ENCODE measurements at regions not wholly inside any gene's neighbourhood (a gene's known extent, or its start where the extent isn't known, plus 50 kb on each side); places are given as distances from the start of the nearest gene placed in this dataset.

GRCh38 chr7:18241543-18242231 lies 214.0 kb upstream of the PRPS1L1 start:
- no peaks in the 10 kb centered on the region for H3K4me1 ChIP-seq
- H3K9me3 ChIP-seq = 0 out of 3 replicates have a peak, but pooled peaks cover 5% of the 10 kb centered on the region
- ChIA-PET CTCF (no interaction called here), POLR2A (no interaction called here)
- FAIRE-seq = no peak
- no peak for TF ChIP-seq USF2 (IDR thresholded peaks at IDR 0.05)
- no peak for TF ChIP-seq CHD2 (IDR thresholded peaks at IDR 0.05; ENCODE audit: low read length, partially characterized antibody)
- no peak for TF ChIP-seq PHF8 (IDR thresholded peaks at IDR 0.05; ENCODE audit: borderline replicate concordance, low read depth)
- TF ChIP-seq HOXA7 (CRISPR knock-in tag; IDR thresholded peaks at IDR 0.05) = no peak
- no peak for TF ChIP-seq CBX2 (IDR thresholded peaks at IDR 0.05; ENCODE audit: borderline replicate concordance, low read depth)
- no peak for TF ChIP-seq TP53 (CRISPR knock-in tag; IDR thresholded peaks at IDR 0.05)
- no peak for TF ChIP-seq HOXB13 (CRISPR knock-in tag; IDR thresholded peaks at IDR 0.05; ENCODE audit: low read depth)
- no peak for TF ChIP-seq JUN (IDR thresholded peaks at IDR 0.05)
- no peak for TF ChIP-seq KDM5A (IDR thresholded peaks at IDR 0.05)
- no peak for TF ChIP-seq EP300 (IDR thresholded peaks at IDR 0.05)
- no peak for TF ChIP-seq ZNF302 (CRISPR knock-in tag; IDR thresholded peaks at IDR 0.05)
- TF ChIP-seq POLR2A (IDR thresholded peaks at IDR 0.05; ENCODE audit: low read length) = no peak
- no peak for TF ChIP-seq RARB (CRISPR knock-in tag; IDR thresholded peaks at IDR 0.05)
- no peak for TF ChIP-seq GATA3 (IDR thresholded peaks at IDR 0.05; ENCODE audit: borderline replicate concordance)
- no peak overlapping the region for H3K4me3 ChIP-seq
- no peak overlapping the region for H3K4me2 ChIP-seq
- WGBS (ENCODE audit: missing lambda C conversion rate) = 14% methylated on average over 3 of the region's 3 CpGs
- DNase-seq (ENCODE audit: low read depth in 1 of 2, low spot score in 1 of 2) = no peak
- no peak overlapping the region for H3K27ac ChIP-seq
- no peak; a peak in 1 of 6 replicates for ATAC-seq

GRCh38 chr7:18243731-18244130 lies 216.1 kb upstream of the PRPS1L1 start:
- no peak overlapping the region for H3K4me2 ChIP-seq
- H3K27ac ChIP-seq = no peak overlapping the region
- POLR2A ChIA-PET = no interaction called here
- FAIRE-seq = no peak
- no peak overlapping the region for H3K4me3 ChIP-seq
- no peak for DNase-seq (ENCODE audit: low read depth in 1 of 2, low spot score in 1 of 2)
- no peak for ATAC-seq
- CTCF ChIA-PET = no interaction called here
- WGBS (ENCODE audit: missing lambda C conversion rate) = 27% methylated on average over 3 of the region's 3 CpGs
- TF ChIP-seq EP300 (IDR thresholded peaks at IDR 0.05) = no peak
- no peak for TF ChIP-seq FOSL2 (IDR thresholded peaks at IDR 0.05)
- TF ChIP-seq FOSL2 (CRISPR knock-in tag; IDR thresholded peaks at IDR 0.05) = no peak
- no peak for TF ChIP-seq REST (IDR thresholded peaks at IDR 0.05)
- TF ChIP-seq EHF (CRISPR knock-in tag; IDR thresholded peaks at IDR 0.05) = no peak
- TF ChIP-seq POLR2AphosphoS2 (conservative IDR thresholded peaks at IDR 0.05; ENCODE audit: low read length) = no peak
- TF ChIP-seq HMGXB4 (CRISPR knock-in tag; IDR thresholded peaks at IDR 0.05; ENCODE audit: borderline replicate concordance) = no peak
- no peak for TF ChIP-seq TP53 (CRISPR knock-in tag; IDR thresholded peaks at IDR 0.05)
- no peak for TF ChIP-seq CHD2 (IDR thresholded peaks at IDR 0.05; ENCODE audit: low read length, partially characterized antibody)
- no peak for TF ChIP-seq KDM5A (IDR thresholded peaks at IDR 0.05)
- TF ChIP-seq PHF8 (IDR thresholded peaks at IDR 0.05; ENCODE audit: borderline replicate concordance, low read depth) = no peak
- TF ChIP-seq NPAS2 (CRISPR knock-in tag; IDR thresholded peaks at IDR 0.05; ENCODE audit: borderline replicate concordance) = no peak
- no peak for TF ChIP-seq MYC (IDR thresholded peaks at IDR 0.05; ENCODE audit: borderline replicate concordance, low read length)
- TF ChIP-seq JUN (IDR thresholded peaks at IDR 0.05) = no peak
- no peak for TF ChIP-seq ZNF302 (CRISPR knock-in tag; IDR thresholded peaks at IDR 0.05)
- no peak for TF ChIP-seq MAZ (IDR thresholded peaks at IDR 0.05; ENCODE audit: borderline replicate concordance, low read depth, low read length)
- H3K9me3 ChIP-seq = 0 out of 3 replicates have a peak, but pooled peaks cover 5% of the 10 kb centered on the region
- H3K4me1 ChIP-seq = no peaks in the 10 kb centered on the region
